EH (cell line): ENCODE measurements at regions not wholly inside any gene's neighbourhood (a gene's known extent, or its start where the extent isn't known, plus 50 kb on each side); places are given as distances from the start of the nearest gene placed in this dataset.
"Not testable (repeated sequence)": the region's sequence is repeated elsewhere in the genome, so short reads cannot be mapped to it uniquely, and the experiment has no call there.

Experiments
- DNase-seq: peaks from one replicate; pipeline ENCODE4 v3.0.0-alpha.2; 2015; ENCODE audit warnings: low read depth

- no peak for DNase-seq
These were observed 443.8 kb upstream of the ST8SIA4 start for GRCh38 chr5:101346906-101347305.

- no peak for DNase-seq
These were observed 443.4 kb upstream of the ST8SIA4 start for GRCh38 chr5:101346447-101346846.

- no peak for DNase-seq
These were observed 435.1 kb upstream of the ST8SIA4 start for GRCh38 chr5:101338226-101338625.

- peak; percentile 3 for DNase-seq
These were observed 424.7 kb upstream of the ST8SIA4 start for GRCh38 chr5:101327816-101328215.

GRCh38 chr5:101326766-101327165, 423.7 kb upstream of the ST8SIA4 start:
- peak; percentile 15 for DNase-seq

GRCh38 chr5:101316401-101316800, 413.3 kb upstream of the ST8SIA4 start:
- DNase-seq = not testable (repeated sequence)

GRCh38 chr5:101306391-101307137, 403.5 kb upstream of the ST8SIA4 start:
- no peak for DNase-seq

- DNase-seq = no peak
These were observed 393.4 kb upstream of the ST8SIA4 start for GRCh38 chr5:101296477-101296876.

GRCh38 chr5:101292199-101292598, 389.1 kb upstream of the ST8SIA4 start:
- DNase-seq = no peak

- DNase-seq = not testable (repeated sequence)
These were observed 387.7 kb upstream of the ST8SIA4 start for GRCh38 chr5:101290761-101291160.

GRCh38 chr5:101288633-101289032, 385.6 kb upstream of the ST8SIA4 start:
- no peak for DNase-seq

GRCh38 chr5:101284736-101285375, 381.8 kb upstream of the ST8SIA4 start:
- DNase-seq = no peak

- not testable (repeated sequence) for DNase-seq
These were observed 380.9 kb upstream of the ST8SIA4 start for GRCh38 chr5:101283938-101284337.

- DNase-seq = no peak
These were observed 375.8 kb upstream of the ST8SIA4 start for GRCh38 chr5:101278917-101279316.

- DNase-seq = peak; percentile 0
These were observed 375.1 kb upstream of the ST8SIA4 start for GRCh38 chr5:101278011-101278687.

GRCh38 chr5:101271945-101272344, 368.9 kb upstream of the ST8SIA4 start:
- DNase-seq = no peak

GRCh38 chr5:101271416-101271815, 368.3 kb upstream of the ST8SIA4 start:
- no peak for DNase-seq

- DNase-seq = no peak
These were observed 357.8 kb upstream of the ST8SIA4 start for GRCh38 chr5:101260857-101261256.

- no peak for DNase-seq
These were observed 350.0 kb upstream of the ST8SIA4 start for GRCh38 chr5:101253096-101253495.

- DNase-seq = no peak
These were observed 341.5 kb upstream of the ST8SIA4 start for GRCh38 chr5:101244621-101245020.

- DNase-seq = no peak
These were observed 309.9 kb upstream of the ST8SIA4 start for GRCh38 chr5:101212942-101213514.

- no peak for DNase-seq
These were observed 303.5 kb upstream of the ST8SIA4 start for GRCh38 chr5:101206534-101206933.

GRCh38 chr5:101205065-101205464, 302.0 kb upstream of the ST8SIA4 start:
- not testable (repeated sequence) for DNase-seq
